ENCODE measurements at regions not wholly inside any gene's neighbourhood (a gene's known extent, or its start where the extent isn't known, plus 50 kb on each side); places are given as distances from the start of the nearest gene placed in this dataset.

DNA sequence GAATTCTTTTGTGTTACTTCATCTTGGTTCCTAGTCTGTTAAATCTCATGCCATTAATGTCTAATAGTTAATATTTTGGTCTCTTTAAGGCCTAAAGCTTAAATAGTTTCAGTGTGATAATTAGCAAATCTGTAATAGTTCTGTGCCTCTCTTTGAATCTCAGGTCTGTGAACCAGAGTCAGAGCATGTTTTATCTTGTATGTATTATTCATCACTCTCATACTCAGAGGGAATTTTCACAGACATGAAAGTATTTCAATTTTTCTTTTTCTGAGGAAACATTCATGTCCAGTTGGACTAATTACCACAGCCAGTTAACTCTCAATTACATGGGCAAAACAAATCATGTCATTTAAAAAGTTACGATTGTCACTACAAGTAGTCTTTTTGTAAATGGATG, 931.9 kb upstream of the SLC39A10 start:
- H3K27me3 ChIP-seq (ENCODE audit: control insufficient read depth, insufficient read depth, low read length) = no peaks in the 10 kb centered on the region
- H3K36me3 ChIP-seq (ENCODE audit: control insufficient read depth, insufficient read depth, low read length) = no peaks in the 10 kb centered on the region
- H3K4me3 ChIP-seq (ENCODE audit: low read depth, low read length) = no peak overlapping the region
- H3K27ac ChIP-seq (ENCODE audit: low read depth, low read length) = no peak overlapping the region
- H3K4me1 ChIP-seq (ENCODE audit: control insufficient read depth, insufficient read depth, low read length) = no peaks in the 10 kb centered on the region
- no peaks in the 10 kb centered on the region for H3K9me3 ChIP-seq (ENCODE audit: control insufficient read depth, insufficient read depth, low read depth, low read length)
- H3K9ac ChIP-seq (ENCODE audit: low read length) = no peak overlapping the region

DNA sequence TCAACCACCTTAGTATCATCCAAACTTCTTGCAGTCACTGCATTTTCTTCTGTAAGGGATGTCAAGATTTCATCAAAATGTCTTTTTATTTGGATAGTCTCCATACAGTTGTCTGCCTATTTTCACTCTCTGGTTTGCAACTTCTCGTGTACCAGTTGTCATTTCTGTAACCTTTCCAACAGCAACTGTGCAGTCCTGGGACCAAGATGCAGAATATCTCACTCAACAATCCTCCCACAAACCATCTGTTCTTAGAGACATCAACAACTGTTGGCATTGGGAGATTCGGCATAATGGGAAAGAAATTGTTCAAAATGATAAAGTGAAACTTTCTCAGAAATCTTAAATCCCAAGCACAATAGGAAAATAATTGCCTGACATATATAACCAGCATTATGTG, 933.6 kb upstream of the SLC39A10 start:
- H3K9me3 ChIP-seq (ENCODE audit: control insufficient read depth, insufficient read depth, low read depth, low read length) = no peaks in the 10 kb centered on the region
- no peaks in the 10 kb centered on the region for H3K4me1 ChIP-seq (ENCODE audit: control insufficient read depth, insufficient read depth, low read length)
- H3K36me3 ChIP-seq (ENCODE audit: control insufficient read depth, insufficient read depth, low read length) = no peaks in the 10 kb centered on the region
- H3K4me3 ChIP-seq (ENCODE audit: low read depth, low read length) = no peak overlapping the region
- H3K27ac ChIP-seq (ENCODE audit: low read depth, low read length) = no peak overlapping the region
- no peak overlapping the region for H3K9ac ChIP-seq (ENCODE audit: low read length)
- H3K27me3 ChIP-seq (ENCODE audit: control insufficient read depth, insufficient read depth, low read length) = no peaks in the 10 kb centered on the region

DNA sequence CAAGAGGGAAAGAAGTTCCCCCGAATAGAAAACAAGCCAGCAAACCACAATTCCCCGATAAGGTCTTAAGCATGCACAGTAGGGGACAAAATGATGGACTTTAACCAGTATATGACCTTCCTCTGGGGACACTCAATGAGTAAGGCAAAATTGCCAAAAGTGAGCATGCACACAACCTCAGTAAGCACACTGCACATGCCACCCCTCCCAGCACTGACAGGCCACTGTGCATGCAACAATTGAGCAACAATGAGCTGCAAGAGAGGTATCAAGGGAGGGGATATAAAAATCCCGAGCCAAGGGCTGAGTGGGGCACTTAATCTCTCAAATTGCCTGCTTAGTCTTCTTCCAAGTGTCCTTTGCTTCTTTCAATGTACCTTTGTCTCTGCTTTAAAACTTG, 935.8 kb upstream of the SLC39A10 start:
- Histone ChIP-seq H3K9ac (ENCODE audit: low read length) (no peak overlapping the region), H3K9me3 (ENCODE audit: control insufficient read depth, insufficient read depth, low read depth, low read length) (no peaks in the 10 kb centered on the region), H3K36me3 (ENCODE audit: control insufficient read depth, insufficient read depth, low read length) (no peaks in the 10 kb centered on the region), H3K27ac (ENCODE audit: low read depth, low read length) (no peak overlapping the region), H3K4me1 (ENCODE audit: control insufficient read depth, insufficient read depth, low read length) (no peaks in the 10 kb centered on the region), H3K27me3 (ENCODE audit: control insufficient read depth, insufficient read depth, low read length) (no peaks in the 10 kb centered on the region), H3K4me3 (ENCODE audit: low read depth, low read length) (no peak overlapping the region)

DNA sequence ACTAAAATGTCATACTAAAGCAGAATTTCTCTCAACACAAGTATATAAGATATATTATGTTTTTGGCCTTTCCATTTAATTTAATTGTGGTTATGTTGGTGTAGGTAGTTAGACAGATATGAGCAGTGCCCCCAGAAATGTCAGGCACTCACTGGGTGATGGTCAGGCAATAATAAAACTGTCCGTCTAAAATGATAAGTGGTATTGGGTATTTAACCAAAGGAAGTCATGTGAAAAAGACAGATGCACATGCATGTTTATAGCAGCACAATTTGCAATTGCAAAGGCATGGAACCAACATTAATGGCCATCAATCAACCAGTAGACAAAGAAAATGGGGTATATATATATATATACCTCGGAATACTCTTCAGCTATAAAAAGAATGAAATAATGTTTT, 936.6 kb upstream of the SLC39A10 start:
- no peaks in the 10 kb centered on the region for H3K4me1 ChIP-seq (ENCODE audit: control insufficient read depth, insufficient read depth, low read length)
- H3K4me3 ChIP-seq (ENCODE audit: low read depth, low read length) = no peak overlapping the region
- no peaks in the 10 kb centered on the region for H3K27me3 ChIP-seq (ENCODE audit: control insufficient read depth, insufficient read depth, low read length)
- no peak overlapping the region for H3K27ac ChIP-seq (ENCODE audit: low read depth, low read length)
- H3K9ac ChIP-seq (ENCODE audit: low read length) = no peak overlapping the region
- no peaks in the 10 kb centered on the region for H3K9me3 ChIP-seq (ENCODE audit: control insufficient read depth, insufficient read depth, low read depth, low read length)
- H3K36me3 ChIP-seq (ENCODE audit: control insufficient read depth, insufficient read depth, low read length) = no peaks in the 10 kb centered on the region

DNA sequence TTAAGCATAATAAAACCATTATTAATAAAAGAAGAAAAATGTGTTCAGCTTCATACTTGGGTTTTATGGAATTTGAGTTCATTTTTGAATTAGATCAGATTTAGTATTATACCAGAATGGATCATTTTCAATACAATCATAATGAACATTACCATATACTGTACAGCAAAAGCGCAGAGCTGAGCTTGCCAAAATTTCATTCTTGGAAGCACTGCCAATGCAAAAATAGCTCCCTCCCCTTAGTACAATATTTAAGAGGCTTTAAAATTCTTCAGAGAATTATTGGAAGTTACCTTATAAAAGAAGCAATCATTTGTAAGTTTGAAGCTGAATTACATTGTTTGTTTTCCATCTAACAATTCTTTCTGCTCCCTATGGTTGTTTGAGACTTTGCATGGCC, 938.1 kb upstream of the SLC39A10 start:
- H3K9ac ChIP-seq (ENCODE audit: low read length) = no peak overlapping the region
- H3K4me3 ChIP-seq (ENCODE audit: low read depth, low read length) = no peak overlapping the region

DNA sequence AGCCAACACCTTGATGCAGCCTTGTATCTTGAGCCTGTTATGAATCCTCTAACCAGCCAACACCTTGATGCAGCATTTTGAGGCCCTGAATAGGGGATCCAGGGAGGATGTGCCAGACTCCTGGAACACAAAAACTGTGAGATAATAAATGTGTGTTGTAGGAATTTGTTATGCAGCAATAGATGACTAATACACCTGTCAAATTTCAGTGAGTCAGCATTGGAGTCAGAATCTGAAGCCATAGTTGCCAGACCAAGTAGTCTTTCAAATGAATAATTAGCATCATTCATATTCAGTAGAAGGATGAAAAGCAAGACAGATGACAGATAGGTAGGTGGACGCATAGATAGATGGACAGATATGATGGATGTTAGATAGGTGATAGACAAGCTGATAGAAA, 942.5 kb upstream of the SLC39A10 start:
- Histone ChIP-seq H3K4me1 (ENCODE audit: control insufficient read depth, insufficient read depth, low read length) (no peaks in the 10 kb centered on the region), H3K9ac (ENCODE audit: low read length) (no peak overlapping the region), H3K27ac (ENCODE audit: low read depth, low read length) (no peak overlapping the region), H3K4me3 (ENCODE audit: low read depth, low read length) (no peak overlapping the region), H3K36me3 (ENCODE audit: control insufficient read depth, insufficient read depth, low read length) (no peaks in the 10 kb centered on the region), H3K9me3 (ENCODE audit: control insufficient read depth, insufficient read depth, low read depth, low read length) (no peaks in the 10 kb centered on the region), H3K27me3 (ENCODE audit: control insufficient read depth, insufficient read depth, low read length) (no peaks in the 10 kb centered on the region)

More for the DNA sequence above, 938.1 kb upstream of the SLC39A10 start:
- Histone ChIP-seq H3K36me3 (ENCODE audit: control insufficient read depth, insufficient read depth, low read length) (no peaks in the 10 kb centered on the region), H3K27me3 (ENCODE audit: control insufficient read depth, insufficient read depth, low read length) (no peaks in the 10 kb centered on the region), H3K9me3 (ENCODE audit: control insufficient read depth, insufficient read depth, low read depth, low read length) (no peaks in the 10 kb centered on the region), H3K27ac (ENCODE audit: low read depth, low read length) (no peak overlapping the region), H3K4me1 (ENCODE audit: control insufficient read depth, insufficient read depth, low read length) (no peaks in the 10 kb centered on the region)

DNA sequence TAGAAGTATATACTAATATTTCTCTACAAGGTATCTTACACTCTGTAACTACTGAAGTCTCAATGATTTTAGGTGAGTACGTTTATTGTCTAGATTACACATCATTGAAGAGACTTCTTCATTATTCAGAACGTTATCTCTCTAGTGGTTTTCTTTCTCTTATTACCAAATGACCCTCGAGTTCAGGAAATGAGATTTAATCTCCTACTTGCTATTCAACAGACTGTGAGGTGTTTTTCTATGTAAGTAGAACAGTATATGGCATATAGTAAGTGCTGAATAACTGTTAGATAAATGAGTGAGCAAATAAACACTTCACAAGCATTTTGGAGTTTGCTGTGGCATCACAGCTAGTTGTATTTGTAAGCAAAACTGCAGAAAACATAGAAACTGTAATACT, 947.2 kb upstream of the SLC39A10 start:
- Histone ChIP-seq H3K9me3 (ENCODE audit: control insufficient read depth, insufficient read depth, low read depth, low read length) (no peaks in the 10 kb centered on the region), H3K9ac (ENCODE audit: low read length) (no peak overlapping the region), H3K4me1 (ENCODE audit: control insufficient read depth, insufficient read depth, low read length) (no peaks in the 10 kb centered on the region), H3K27me3 (ENCODE audit: control insufficient read depth, insufficient read depth, low read length) (no peaks in the 10 kb centered on the region), H3K27ac (ENCODE audit: low read depth, low read length) (no peak overlapping the region), H3K4me3 (ENCODE audit: low read depth, low read length) (no peak overlapping the region), H3K36me3 (ENCODE audit: control insufficient read depth, insufficient read depth, low read length) (no peaks in the 10 kb centered on the region)

DNA sequence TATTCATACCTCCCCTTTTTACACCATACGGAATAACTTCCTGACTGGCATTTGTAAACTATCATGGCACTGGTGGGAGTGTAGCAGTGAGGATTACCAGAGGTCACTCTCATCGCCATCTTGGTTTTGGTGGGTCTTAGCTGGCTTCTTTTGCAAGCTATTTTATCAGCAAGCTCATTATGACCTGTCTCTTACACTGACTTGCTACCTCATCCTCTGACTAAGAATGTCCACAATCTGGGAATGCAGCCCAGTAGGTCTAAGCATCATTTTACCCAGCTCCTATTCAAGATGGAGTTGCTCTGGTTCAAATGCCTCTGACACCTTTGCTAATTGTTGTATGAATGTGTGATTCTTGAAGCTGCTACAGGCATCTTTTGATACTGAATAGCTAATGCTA, 950.8 kb upstream of the SLC39A10 start:
- H3K9ac ChIP-seq (ENCODE audit: low read length) = no peak overlapping the region
- no peaks in the 10 kb centered on the region for H3K9me3 ChIP-seq (ENCODE audit: control insufficient read depth, insufficient read depth, low read depth, low read length)
- no peaks in the 10 kb centered on the region for H3K27me3 ChIP-seq (ENCODE audit: control insufficient read depth, insufficient read depth, low read length)
- H3K27ac ChIP-seq (ENCODE audit: low read depth, low read length) = no peak overlapping the region
- H3K4me1 ChIP-seq (ENCODE audit: control insufficient read depth, insufficient read depth, low read length) = no peaks in the 10 kb centered on the region
- no peak overlapping the region for H3K4me3 ChIP-seq (ENCODE audit: low read depth, low read length)
- no peaks in the 10 kb centered on the region for H3K36me3 ChIP-seq (ENCODE audit: control insufficient read depth, insufficient read depth, low read length)

DNA sequence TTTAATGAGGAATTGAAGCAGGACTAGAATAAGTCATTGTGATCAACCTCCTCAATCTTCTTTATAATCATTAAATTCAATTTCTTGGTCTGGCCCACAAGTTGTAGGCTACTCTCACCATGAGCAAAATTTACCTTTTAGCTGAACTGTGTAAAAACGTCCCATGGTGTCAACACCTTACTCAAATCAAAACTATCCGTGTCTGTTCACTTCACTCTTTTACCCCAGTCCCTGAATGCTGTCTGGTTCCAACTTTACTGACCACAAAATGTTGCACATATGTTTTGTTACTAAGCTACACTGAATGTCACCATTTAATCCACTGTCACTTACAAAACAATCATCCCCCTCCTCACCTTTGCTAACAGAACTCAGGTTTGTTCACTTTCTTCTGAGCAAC, 951.6 kb upstream of the SLC39A10 start:
- Histone ChIP-seq H3K27me3 (ENCODE audit: control insufficient read depth, insufficient read depth, low read length) (no peaks in the 10 kb centered on the region), H3K27ac (ENCODE audit: low read depth, low read length) (no peak overlapping the region), H3K4me3 (ENCODE audit: low read depth, low read length) (no peak overlapping the region), H3K9me3 (ENCODE audit: control insufficient read depth, insufficient read depth, low read depth, low read length) (no peaks in the 10 kb centered on the region), H3K9ac (ENCODE audit: low read length) (no peak overlapping the region), H3K36me3 (ENCODE audit: control insufficient read depth, insufficient read depth, low read length) (no peaks in the 10 kb centered on the region), H3K4me1 (ENCODE audit: control insufficient read depth, insufficient read depth, low read length) (no peaks in the 10 kb centered on the region)

DNA sequence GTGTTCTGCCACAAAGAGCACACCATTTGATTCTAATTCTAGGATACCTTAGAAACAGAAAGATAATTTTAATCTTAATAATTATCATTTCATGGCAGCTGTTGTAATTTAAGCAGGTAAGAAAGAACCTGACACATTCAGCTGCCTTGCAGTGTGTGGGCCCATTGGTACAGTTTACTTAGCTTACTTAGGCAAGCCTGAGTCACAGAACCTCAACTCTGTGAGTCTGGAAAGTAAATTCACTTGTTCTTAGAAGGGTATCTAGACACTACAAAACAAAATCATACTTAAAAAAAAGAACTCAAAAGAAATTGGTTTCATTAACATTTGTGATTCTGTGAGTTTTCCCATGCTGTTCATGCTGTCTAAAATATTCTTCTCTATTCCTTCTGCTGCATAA, 956.3 kb upstream of the SLC39A10 start:
- no peak overlapping the region for H3K27ac ChIP-seq (ENCODE audit: low read depth, low read length)
- no peak overlapping the region for H3K9ac ChIP-seq (ENCODE audit: low read length)
- no peaks in the 10 kb centered on the region for H3K4me1 ChIP-seq (ENCODE audit: control insufficient read depth, insufficient read depth, low read length)
- no peaks in the 10 kb centered on the region for H3K9me3 ChIP-seq (ENCODE audit: control insufficient read depth, insufficient read depth, low read depth, low read length)
- H3K4me3 ChIP-seq (ENCODE audit: low read depth, low read length) = no peak overlapping the region
- H3K36me3 ChIP-seq (ENCODE audit: control insufficient read depth, insufficient read depth, low read length) = no peaks in the 10 kb centered on the region
- no peaks in the 10 kb centered on the region for H3K27me3 ChIP-seq (ENCODE audit: control insufficient read depth, insufficient read depth, low read length)

DNA sequence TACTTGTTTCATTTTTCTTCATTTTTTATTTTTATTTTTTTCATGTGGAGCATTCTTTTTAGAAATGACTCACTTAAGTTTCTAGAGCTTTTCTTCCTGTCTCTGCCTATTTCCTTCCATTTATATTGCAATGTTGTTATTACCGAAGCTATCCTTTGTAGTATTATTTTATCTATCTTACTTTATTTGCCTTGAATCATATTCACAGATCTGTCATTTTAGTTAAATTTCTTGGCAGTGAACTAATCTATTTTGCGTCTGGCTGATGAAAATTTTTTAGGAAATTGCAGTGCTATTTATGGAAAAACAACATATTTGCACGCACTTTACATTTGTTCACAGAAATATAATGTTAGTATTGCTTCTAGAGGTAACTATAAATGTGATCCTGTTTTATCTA, 956.9 kb upstream of the SLC39A10 start:
- Histone ChIP-seq H3K9me3 (ENCODE audit: control insufficient read depth, insufficient read depth, low read depth, low read length) (no peaks in the 10 kb centered on the region), H3K36me3 (ENCODE audit: control insufficient read depth, insufficient read depth, low read length) (no peaks in the 10 kb centered on the region), H3K4me3 (ENCODE audit: low read depth, low read length) (no peak overlapping the region), H3K27me3 (ENCODE audit: control insufficient read depth, insufficient read depth, low read length) (no peaks in the 10 kb centered on the region), H3K4me1 (ENCODE audit: control insufficient read depth, insufficient read depth, low read length) (no peaks in the 10 kb centered on the region), H3K9ac (ENCODE audit: low read length) (no peak overlapping the region), H3K27ac (ENCODE audit: low read depth, low read length) (no peak overlapping the region)

DNA sequence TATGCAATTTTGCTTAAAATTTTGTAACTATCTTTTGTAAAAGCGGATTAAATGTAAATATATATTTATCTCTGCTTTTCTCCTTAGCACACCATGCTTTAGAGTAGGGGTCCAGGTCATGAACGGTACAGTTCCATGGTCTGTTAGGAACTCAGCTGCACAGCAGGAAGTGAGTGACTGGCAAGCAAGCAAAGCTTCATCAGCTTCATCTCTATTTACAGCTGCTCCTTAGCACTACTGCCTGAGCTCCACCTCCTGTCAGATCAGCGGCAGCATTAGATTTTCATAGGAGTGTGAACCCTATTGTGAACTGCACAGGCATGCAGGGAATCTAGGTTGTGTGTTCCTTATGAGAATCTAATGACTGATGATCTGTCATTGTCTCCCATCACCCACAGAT, 959.0 kb upstream of the SLC39A10 start:
- Histone ChIP-seq H3K4me3 (ENCODE audit: low read depth, low read length) (no peak overlapping the region), H3K4me1 (ENCODE audit: control insufficient read depth, insufficient read depth, low read length) (no peaks in the 10 kb centered on the region), H3K27ac (ENCODE audit: low read depth, low read length) (no peak overlapping the region), H3K27me3 (ENCODE audit: control insufficient read depth, insufficient read depth, low read length) (no peaks in the 10 kb centered on the region), H3K9ac (ENCODE audit: low read length) (no peak overlapping the region), H3K36me3 (ENCODE audit: control insufficient read depth, insufficient read depth, low read length) (no peaks in the 10 kb centered on the region), H3K9me3 (ENCODE audit: control insufficient read depth, insufficient read depth, low read depth, low read length) (no peaks in the 10 kb centered on the region)
